Esophagus muscularis mucosa (tissue), 4 donors: ENCODE measurements at regions not wholly inside any gene's neighbourhood (a gene's known extent, or its start where the extent isn't known, plus 50 kb on each side); places are given as distances from the start of the nearest gene placed in this dataset.

Experiments used
- DNase-seq: peaks from one replicate; pipeline ENCODE4 v3.0.0-alpha.2; 2017; ENCODE audit errors: extremely low spot score
- H3K27ac ChIP-seq, 4 donors: fragments of 200-600 bp; sonication (generic); replicated peaks in 1 of 4; 1 replicate in 3 of 4; 2 replicates in 1 of 4; pipeline ENCODE4 v1.5.1; 2016 to 2019; ENCODE audit warnings: mild to moderate bottlenecking in 1 of 4
- H3K27me3 ChIP-seq, 4 donors: fragments of 200-600 bp; sonication (generic); one replicate each; pipeline versions ENCODE4 v1.5.1 to v1.6.0; 2016 to 2019
- H3K36me3 ChIP-seq, 4 donors: fragments of 200-600 bp; sonication (generic); one replicate each; pipeline ENCODE4 v1.5.1; 2016 to 2019
- H3K4me1 ChIP-seq, 4 donors: fragments of 200-600 bp; sonication (generic); one replicate each; pipeline ENCODE4 v1.5.1; 2016 to 2019
- H3K4me3 ChIP-seq, 4 donors: fragments of 200-600 bp; sonication (generic); 1 replicate in 2 of 4; 2 replicates in 2 of 4; pipeline ENCODE4 v1.5.1; 2016 to 2019; ENCODE audit warnings: mild to moderate bottlenecking in 4 of 4, moderate library complexity in 1 of 4
- H3K9me3 ChIP-seq, 4 donors: fragments of 200-600 bp; sonication (generic); 1 replicate in 3 of 4; 2 replicates in 1 of 4; pipeline ENCODE4 v1.5.1; 2016 to 2019
- EP300 ChIP-seq: sonication (generic); formaldehyde crosslinking; IDR thresholded peaks from one replicate; pipeline ENCODE4 v1.6.1; 2017; ENCODE audit warnings: antibody characterized with exemption
- POLR2A ChIP-seq: fragments of 450-650 bp; IDR thresholded peaks from one replicate; pipeline ENCODE4 v1.6.1; 2017; ENCODE audit warnings: antibody characterized with exemption, moderate library complexity, mild to moderate bottlenecking, low read depth
- POLR2AphosphoS5 ChIP-seq, 2 donors: sonication (generic); formaldehyde crosslinking; IDR thresholded peaks; one replicate each; pipeline ENCODE4 v1.6.1; 2017; ENCODE audit warnings: antibody characterized with exemption in 2 of 2
- WGBS: methylation state at CpG from one replicate; pipeline ENCODE4 v1.1.5; 2018; 5-methylcytosine and 5-hydroxymethylcytosine counted together
- intact Hi-C: fragments of 100-400 bp; cut with DNase I; formaldehyde crosslinking; loops from one replicate; pipeline ENCODE4 v1.15.1; 2023
- TF ChIP-seq, protein P1 (sequence below), 3 experiments: fragments of 200-600 bp in 2 of 3; fragments of 450-650 bp in 1 of 3; sonication (generic) in 2 of 3; IDR thresholded peaks; one replicate each; pipeline ENCODE4 v1.5.1; 2017 to 2019; ENCODE audit warnings: antibody characterized with exemption in 3 of 3, mild to moderate bottlenecking in 2 of 3, moderate library complexity in 1 of 3

DNA sequence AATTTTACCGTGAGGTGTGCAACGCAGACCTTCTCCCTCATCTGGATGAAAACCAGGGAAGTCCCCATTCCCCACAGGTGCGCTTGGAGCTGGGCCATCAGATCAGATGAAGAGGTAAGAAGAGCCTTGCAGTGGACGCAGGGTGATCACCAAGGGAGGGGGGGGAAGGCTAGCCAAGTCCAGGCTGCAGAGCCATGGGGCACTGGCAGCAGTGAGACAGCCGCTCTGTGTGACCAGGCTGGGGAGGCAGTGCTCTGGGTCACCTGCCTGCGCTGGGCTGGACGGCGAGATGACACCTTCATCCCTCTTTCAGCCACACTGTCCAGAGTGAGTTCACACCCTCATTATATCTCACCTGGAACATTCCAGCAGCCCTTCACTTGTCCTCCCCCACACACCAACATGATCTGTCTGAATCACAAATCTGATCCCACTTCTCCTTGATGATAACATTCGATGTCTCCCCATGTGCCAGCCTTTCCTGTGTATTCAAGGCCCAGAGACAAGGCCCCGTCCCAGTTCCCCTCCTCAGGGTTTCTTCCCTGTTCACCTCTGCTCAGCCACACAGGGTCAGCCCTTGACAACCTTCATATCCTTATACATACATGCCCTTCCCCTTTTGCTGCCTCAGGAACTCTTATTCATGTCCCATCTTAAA is 65.9 kb upstream of the VASH1 start:
- DNase-seq = peak; percentile 83
- H3K9me3 ChIP-seq = no peaks in the 10 kb centered on the region
- H3K27ac ChIP-seq = no peak overlapping the region
- no peaks in the 10 kb centered on the region for H3K36me3 ChIP-seq
- TF ChIP-seq POLR2A (no peak), EP300 (no peak), POLR2AphosphoS5 (IDR thresholded peaks at IDR 0.05) (no peak)
- TF ChIP-seq, protein P1, sequence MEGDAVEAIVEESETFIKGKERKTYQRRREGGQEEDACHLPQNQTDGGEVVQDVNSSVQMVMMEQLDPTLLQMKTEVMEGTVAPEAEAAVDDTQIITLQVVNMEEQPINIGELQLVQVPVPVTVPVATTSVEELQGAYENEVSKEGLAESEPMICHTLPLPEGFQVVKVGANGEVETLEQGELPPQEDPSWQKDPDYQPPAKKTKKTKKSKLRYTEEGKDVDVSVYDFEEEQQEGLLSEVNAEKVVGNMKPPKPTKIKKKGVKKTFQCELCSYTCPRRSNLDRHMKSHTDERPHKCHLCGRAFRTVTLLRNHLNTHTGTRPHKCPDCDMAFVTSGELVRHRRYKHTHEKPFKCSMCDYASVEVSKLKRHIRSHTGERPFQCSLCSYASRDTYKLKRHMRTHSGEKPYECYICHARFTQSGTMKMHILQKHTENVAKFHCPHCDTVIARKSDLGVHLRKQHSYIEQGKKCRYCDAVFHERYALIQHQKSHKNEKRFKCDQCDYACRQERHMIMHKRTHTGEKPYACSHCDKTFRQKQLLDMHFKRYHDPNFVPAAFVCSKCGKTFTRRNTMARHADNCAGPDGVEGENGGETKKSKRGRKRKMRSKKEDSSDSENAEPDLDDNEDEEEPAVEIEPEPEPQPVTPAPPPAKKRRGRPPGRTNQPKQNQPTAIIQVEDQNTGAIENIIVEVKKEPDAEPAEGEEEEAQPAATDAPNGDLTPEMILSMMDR (IDR thresholded peaks at IDR 0.05) = no peak
- no peak overlapping the region for H3K4me3 ChIP-seq
- no peaks in the 10 kb centered on the region for H3K4me1 ChIP-seq
- intact Hi-C loops = no loop called here
- H3K27me3 ChIP-seq = no peaks in the 10 kb centered on the region
- 94% methylated on average over 10 of the region's 10 CpGs for WGBS

DNA sequence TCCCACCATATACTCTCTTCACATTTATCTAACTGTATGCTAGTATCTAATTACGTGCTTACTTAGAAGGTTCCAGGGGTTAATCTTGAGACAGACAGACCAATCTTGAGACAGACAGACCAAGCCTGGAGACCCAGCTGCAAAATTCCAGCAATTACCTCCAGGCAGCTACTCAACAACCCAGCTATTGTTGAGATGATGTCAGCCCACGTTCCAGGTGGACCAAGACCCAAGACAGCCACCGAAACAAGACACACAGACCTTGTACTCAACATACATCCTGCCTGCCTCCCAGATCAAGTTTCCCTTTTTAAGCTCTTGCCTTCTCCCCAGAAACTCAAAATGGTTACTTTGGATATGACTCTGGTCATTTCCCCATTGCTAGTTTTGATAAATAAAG is 64.9 kb upstream of the VASH1 start:
- H3K9me3 ChIP-seq = no peaks in the 10 kb centered on the region
- 86% methylated on average over 3 of the region's 3 CpGs for WGBS
- H3K27ac ChIP-seq = no peak overlapping the region
- H3K27me3 ChIP-seq = no peaks in the 10 kb centered on the region
- no peak for DNase-seq
- intact Hi-C loops = no loop called here
- no peaks in the 10 kb centered on the region for H3K36me3 ChIP-seq
- H3K4me3 ChIP-seq = no peak overlapping the region
- H3K4me1 ChIP-seq = no peaks in the 10 kb centered on the region
- TF ChIP-seq POLR2A = no peak

DNA sequence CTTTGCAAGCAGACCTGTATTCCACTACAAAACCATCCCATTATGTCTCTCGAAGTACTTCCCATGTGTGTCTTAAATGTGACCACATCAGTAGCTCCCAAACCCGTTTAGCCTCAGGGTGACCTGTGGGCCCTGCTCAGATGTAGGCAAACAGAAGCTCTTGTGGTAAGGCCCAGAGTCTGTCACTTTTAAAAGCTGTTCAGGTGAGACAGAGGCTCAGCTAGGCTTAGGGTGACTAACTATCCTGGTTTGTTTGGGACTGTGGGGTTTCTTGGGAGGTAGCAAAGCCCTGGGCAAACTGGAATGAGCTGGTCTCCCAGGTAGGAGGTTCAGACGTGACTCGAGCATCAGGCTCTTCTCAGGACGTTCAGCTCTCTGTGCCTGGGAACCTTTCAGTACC is 64.5 kb upstream of the VASH1 start:
- 79% methylated on average over 5 of the region's 5 CpGs for WGBS
- intact Hi-C loops = no loop called here
- no peaks in the 10 kb centered on the region for H3K36me3 ChIP-seq
- peak; percentile 87 for DNase-seq
- no peaks in the 10 kb centered on the region for H3K27me3 ChIP-seq
- H3K4me1 ChIP-seq = no peaks in the 10 kb centered on the region
- no peak overlapping the region for H3K27ac ChIP-seq
- H3K4me3 ChIP-seq = no peak overlapping the region
- TF ChIP-seq, protein P1 (IDR thresholded peaks at IDR 0.05) = no peak
- TF ChIP-seq POLR2AphosphoS5 (IDR thresholded peaks at IDR 0.05) = no peak
- TF ChIP-seq POLR2A = no peak
- no peaks in the 10 kb centered on the region for H3K9me3 ChIP-seq

DNA sequence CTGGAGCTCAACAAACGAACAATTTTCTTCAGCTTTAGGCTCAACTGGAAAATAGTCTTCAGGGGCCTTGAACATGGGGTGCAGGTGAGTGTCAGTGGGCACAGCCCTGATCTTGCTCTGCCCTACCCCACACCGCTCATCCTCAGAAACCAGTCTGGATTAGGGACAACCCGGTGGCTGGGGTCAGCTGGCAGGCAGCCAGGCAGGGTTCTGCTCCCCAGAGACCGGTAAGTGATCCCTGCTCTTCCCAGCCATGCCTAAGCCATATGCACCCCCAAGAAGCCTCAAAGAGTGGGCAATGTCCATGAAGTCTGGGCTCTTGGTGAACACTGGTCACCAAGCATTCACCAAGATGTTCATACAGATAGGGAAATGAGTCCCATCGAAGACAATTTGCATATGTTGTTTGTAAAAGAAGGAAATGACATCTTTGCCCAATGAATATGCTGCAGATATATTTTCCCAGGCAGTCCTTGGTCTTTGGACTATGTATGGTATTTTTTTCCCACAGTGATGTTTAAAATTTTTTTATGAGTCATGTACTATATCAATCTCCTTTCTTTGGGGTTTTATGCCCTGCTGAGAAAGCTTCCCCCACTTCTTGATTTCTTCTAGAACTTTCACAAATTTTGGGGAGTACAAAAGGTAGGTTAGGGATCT is 63.9 kb upstream of the VASH1 start:
- no peaks in the 10 kb centered on the region for H3K36me3 ChIP-seq
- H3K9me3 ChIP-seq = no peaks in the 10 kb centered on the region
- peak; percentile 84 for DNase-seq
- H3K4me3 ChIP-seq = no peak overlapping the region
- 77% methylated on average over 4 of the region's 5 CpGs for WGBS
- intact Hi-C loops = no loop called here
- no peak overlapping the region for H3K27ac ChIP-seq
- no peaks in the 10 kb centered on the region for H3K4me1 ChIP-seq
- no peak for TF ChIP-seq POLR2A
- no peak for TF ChIP-seq POLR2AphosphoS5 (IDR thresholded peaks at IDR 0.05)
- TF ChIP-seq, protein P1 (IDR thresholded peaks at IDR 0.05) = no peak
- TF ChIP-seq EP300 = no peak
- H3K27me3 ChIP-seq = no peaks in the 10 kb centered on the region

DNA sequence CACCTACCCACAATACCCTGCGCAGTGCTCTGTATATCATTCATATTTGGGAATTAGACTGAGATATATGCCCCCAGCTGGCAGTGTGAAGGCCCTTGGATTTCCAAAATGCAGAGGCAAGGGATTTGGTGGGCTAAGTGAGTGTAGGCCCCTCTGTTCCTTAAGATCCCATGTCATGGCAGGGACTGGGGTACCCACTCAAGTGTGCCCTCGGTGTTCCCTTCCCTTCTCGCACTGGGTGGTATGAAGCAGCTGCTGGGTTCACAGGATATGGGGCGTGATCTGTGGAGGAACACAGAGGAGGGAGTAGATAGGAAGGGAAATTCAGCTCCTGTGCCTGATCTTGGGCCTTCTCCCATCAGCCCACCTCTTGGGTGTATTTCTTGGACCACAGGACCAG is 63.1 kb upstream of the VASH1 start:
- 75% methylated on average over 4 of the region's 4 CpGs for WGBS
- DNase-seq = peak; percentile 77
- Histone ChIP-seq H3K27me3 (no peaks in the 10 kb centered on the region), H3K4me1 (no peaks in the 10 kb centered on the region), H3K36me3 (no peaks in the 10 kb centered on the region), H3K27ac (no peak overlapping the region), H3K9me3 (no peaks in the 10 kb centered on the region), H3K4me3 (no peak overlapping the region)
- TF ChIP-seq, protein P1 (IDR thresholded peaks at IDR 0.05) = no peak
- intact Hi-C loops = no loop called here
